ENCODE measurements at regions not wholly inside any gene's neighbourhood (a gene's known extent, or its start where the extent isn't known, plus 50 kb on each side); places are given as distances from the start of the nearest gene placed in this dataset.

DNA sequence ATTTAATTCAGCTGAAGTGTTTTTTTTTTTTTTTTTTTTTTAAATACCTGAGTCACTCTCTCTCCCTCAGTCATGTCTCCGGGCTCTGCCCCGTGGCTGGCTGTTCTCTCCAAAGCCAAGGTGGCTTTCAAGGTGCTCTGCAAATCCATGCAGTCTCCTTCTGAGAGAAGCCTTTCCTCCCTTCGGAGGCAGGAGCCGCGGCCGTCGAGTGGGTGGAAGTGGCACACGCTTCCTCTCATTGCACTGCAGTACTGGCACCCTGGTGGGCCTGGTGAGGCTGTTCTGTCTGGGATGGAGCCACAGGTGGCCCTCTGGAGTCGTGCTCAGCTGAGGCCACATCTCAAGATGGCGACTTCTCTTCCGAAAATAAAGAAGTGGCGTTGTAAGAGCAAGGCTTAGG, 221.8 kb downstream of the GLRX3 start (continued):
- TF ChIP-seq, protein P1, sequence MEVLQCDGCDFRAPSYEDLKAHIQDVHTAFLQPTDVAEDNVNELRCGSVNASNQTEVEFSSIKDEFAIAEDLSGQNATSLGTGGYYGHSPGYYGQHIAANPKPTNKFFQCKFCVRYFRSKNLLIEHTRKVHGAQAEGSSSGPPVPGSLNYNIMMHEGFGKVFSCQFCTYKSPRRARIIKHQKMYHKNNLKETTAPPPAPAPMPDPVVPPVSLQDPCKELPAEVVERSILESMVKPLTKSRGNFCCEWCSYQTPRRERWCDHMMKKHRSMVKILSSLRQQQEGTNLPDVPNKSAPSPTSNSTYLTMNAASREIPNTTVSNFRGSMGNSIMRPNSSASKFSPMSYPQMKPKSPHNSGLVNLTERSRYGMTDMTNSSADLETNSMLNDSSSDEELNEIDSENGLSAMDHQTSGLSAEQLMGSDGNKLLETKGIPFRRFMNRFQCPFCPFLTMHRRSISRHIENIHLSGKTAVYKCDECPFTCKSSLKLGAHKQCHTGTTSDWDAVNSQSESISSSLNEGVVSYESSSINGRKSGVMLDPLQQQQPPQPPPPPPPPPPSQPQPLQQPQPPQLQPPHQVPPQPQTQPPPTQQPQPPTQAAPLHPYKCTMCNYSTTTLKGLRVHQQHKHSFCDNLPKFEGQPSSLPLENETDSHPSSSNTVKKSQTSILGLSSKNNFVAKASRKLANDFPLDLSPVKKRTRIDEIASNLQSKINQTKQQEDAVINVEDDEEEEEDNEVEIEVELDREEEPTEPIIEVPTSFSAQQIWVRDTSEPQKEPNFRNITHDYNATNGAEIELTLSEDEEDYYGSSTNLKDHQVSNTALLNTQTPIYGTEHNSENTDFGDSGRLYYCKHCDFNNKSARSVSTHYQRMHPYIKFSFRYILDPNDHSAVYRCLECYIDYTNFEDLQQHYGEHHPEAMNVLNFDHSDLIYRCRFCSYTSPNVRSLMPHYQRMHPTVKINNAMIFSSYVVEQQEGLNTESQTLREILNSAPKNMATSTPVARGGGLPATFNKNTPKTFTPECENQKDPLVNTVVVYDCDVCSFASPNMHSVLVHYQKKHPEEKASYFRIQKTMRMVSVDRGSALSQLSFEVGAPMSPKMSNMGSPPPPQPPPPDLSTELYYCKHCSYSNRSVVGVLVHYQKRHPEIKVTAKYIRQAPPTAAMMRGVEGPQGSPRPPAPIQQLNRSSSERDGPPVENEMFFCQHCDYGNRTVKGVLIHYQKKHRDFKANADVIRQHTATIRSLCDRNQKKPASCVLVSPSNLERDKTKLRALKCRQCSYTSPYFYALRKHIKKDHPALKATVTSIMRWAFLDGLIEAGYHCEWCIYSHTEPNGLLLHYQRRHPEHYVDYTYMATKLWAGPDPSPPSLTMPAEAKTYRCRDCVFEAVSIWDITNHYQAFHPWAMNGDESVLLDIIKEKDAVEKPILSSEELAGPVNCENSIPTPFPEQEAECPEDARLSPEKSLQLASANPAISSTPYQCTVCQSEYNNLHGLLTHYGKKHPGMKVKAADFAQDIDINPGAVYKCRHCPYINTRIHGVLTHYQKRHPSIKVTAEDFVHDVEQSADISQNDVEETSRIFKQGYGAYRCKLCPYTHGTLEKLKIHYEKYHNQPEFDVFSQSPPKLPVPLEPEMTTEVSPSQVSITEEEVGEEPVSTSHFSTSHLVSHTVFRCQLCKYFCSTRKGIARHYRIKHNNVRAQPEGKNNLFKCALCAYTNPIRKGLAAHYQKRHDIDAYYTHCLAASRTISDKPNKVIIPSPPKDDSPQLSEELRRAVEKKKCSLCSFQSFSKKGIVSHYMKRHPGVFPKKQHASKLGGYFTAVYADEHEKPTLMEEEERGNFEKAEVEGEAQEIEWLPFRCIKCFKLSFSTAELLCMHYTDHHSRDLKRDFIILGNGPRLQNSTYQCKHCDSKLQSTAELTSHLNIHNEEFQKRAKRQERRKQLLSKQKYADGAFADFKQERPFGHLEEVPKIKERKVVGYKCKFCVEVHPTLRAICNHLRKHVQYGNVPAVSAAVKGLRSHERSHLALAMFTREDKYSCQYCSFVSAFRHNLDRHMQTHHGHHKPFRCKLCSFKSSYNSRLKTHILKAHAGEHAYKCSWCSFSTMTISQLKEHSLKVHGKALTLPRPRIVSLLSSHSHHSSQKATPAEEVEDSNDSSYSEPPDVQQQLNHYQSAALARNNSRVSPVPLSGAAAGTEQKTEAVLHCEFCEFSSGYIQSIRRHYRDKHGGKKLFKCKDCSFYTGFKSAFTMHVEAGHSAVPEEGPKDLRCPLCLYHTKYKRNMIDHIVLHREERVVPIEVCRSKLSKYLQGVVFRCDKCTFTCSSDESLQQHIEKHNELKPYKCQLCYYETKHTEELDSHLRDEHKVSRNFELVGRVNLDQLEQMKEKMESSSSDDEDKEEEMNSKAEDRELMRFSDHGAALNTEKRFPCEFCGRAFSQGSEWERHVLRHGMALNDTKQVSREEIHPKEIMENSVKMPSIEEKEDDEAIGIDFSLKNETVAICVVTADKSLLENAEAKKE (CRISPR knock-in tag; IDR thresholded peaks at IDR 0.05), result no peak
- TF ChIP-seq CTCF (conservative IDR thresholded peaks at IDR 0.05; ENCODE audit: low read depth in 2 of 2) (no peak), ZNF114 (CRISPR knock-in tag; IDR thresholded peaks at IDR 0.05) (no peak), EZH2phosphoT487 (IDR thresholded peaks at IDR 0.05; ENCODE audit: unreplicated experiment) (no peak), ZNF331 (CRISPR knock-in tag; IDR thresholded peaks at IDR 0.05; ENCODE audit: low read depth) (no peak), JUNB (IDR thresholded peaks at IDR 0.05; ENCODE audit: unreplicated experiment) (no peak), STAT1 (IDR thresholded peaks at IDR 0.05; ENCODE audit: unreplicated experiment) (no peak), CREB1 (CRISPR knock-in tag; IDR thresholded peaks at IDR 0.05; ENCODE audit: low read depth) (no peak)

All from GM23338 (cell line).